GM18519 (cell line): ENCODE measurements at regions not wholly inside any gene's neighbourhood (a gene's known extent, or its start where the extent isn't known, plus 50 kb on each side); places are given as distances from the start of the nearest gene placed in this dataset.
"Not testable (repeated sequence)": the region's sequence is repeated elsewhere in the genome, so short reads cannot be mapped to it uniquely, and the experiment has no call there.

Experiments used
- ATAC-seq: cut with Tn5 transposase; IDR thresholded peaks from one replicate; pipeline ENCODE4 v1.9.1; 2021; ENCODE audit warnings: mild to moderate bottlenecking, moderate library complexity; ENCODE audit not compliant: unreplicated experiment, low FRiP score

DNA sequence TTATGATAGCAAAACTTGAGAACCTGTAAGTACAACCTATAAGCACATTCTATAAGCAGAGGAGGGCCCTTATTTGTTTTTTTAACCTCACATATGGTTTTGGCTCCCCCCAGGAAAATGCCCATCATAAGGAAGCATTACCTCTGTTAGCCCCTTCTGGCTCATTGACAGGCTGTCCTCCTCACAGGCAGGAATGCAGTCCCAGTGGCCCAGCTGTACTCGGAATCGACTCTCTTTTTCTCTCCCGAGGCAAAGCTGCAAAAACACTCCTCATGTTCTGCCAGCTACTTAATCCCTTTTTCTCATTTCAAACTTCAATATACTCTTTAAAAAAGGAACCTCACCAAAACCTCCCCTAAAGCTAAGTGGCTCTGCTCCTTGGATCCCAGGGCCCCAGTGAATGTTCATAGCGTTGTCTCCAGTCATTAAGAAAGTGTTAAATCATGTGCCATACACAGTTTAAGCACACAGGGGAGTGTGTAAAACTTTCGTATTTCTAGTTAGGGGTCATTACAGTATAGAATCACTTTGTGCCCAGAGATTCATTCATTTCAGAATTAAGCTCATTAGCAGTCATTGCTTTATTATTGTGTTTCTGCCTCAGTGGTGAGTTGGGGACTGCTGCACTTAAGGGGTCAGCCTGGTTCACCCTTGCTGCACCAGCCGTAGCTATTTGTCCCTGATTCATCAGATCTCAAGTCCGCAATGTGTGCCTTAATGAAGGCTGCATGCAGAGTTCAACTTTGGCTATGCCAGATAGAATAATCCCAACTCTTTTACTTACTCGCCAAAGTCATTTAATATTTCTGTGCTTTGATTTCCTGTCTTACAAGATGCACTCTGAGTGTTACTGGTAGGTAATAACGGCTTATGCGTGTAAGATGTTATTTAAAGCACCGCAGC lies 57.6 kb downstream of the JRKL start:
- no peak for ATAC-seq

DNA sequence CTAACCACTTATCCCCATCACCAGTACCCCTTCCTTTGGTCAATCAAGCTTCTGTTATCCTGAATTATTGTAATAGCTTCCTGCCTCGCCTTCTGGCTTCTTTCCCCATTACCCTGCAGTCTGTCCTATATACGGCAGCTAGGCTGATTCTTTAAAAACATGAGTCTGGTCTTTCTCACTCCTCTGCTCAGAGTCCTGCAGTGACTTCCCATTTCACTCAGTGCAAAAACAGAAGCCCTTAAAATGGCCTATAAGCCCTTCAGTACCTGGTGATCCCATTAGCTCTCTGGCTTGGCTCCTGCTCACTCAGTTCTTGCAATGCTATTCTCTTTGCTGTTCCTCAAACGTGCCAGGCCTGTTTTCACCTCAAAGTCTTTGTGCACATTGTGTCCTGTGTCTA lies 58.4 kb downstream of the JRKL start:
- no peak for ATAC-seq

DNA sequence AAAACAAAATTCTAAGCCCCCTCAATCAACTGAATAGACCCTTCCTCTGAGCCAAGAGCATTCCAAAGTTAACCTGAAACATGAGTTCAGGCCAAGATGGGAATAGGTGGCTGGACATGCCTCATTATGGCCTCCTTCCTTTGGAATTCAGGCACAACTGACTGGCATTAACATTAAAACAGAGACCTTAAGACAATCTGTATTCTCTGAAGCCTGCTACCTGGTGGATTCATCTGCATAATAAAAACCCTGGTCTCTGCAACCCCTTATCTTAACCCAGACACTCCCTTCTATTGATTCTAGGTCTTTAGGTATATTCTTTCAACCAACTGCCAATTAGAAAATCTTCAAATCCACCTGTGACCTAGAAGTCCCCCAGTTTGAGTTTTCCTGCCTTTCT lies 66.3 kb downstream of the JRKL start:
- no peak for ATAC-seq

DNA sequence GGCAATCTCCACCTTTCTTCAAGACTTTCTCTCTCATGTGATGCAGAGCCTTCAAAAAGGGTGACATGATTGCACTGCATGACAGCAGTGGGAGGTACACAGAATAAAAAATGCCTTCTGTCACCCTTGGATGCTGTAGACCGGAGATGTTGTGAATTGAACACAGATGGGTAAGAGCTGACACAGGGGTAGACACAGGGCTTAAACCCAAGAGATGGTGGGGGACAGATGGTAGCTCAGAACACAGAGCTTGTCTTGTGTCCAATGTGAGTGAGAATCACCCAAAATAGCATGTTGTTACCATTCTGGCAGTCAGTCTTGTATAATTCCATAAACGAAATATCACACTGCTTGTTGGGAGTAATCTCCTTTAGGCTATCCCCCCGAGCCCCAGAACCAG lies 69.9 kb downstream of the JRKL start:
- ATAC-seq = no peak

DNA sequence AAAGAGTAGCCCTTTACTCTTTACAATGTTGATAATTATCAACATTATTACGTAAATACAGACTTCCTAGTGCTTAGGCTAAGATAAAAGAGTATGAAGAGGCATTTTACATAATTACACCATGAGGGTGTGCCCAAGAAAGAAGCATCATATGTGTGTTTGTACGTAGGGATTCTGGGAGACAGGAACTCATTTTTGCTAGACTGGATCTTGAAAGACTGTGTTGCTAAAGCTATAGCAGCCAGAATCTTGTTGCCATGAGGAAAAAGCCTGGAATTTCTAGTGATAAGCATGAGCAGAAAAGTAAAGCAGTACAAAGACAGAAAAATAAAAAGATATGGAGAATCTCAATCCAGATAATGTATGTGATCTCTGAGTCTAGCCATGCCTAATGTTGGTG lies 72.1 kb downstream of the JRKL start:
- ATAC-seq = no peak

DNA sequence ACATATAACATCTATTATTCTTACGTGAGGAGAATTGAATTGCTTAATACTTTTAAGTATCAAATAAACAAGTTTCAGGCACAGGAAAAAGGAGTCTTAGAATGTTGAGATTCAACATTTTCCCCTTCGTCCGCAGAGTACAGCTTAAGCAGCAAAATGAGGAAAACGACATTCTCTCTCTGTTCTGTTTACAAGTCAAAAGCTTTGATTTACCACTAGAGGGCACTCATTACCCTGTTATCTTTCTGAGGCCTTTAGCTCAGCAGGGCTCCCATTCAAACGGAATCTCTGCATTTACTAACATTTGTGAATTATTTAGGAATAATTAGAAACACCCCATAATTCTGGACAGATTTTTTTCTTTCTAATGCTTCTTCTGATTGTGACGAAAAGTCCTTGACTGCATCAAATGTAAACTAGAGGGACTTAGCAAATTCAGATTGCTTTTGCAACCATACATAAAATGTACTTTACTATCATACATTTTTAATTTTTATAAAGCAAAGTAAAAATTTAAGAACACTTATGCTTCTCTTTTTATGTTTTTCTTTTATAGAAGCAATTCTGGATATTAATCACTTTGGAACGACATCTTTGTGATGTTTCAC lies 75.0 kb downstream of the JRKL start:
- ATAC-seq = peak; percentile 79

DNA sequence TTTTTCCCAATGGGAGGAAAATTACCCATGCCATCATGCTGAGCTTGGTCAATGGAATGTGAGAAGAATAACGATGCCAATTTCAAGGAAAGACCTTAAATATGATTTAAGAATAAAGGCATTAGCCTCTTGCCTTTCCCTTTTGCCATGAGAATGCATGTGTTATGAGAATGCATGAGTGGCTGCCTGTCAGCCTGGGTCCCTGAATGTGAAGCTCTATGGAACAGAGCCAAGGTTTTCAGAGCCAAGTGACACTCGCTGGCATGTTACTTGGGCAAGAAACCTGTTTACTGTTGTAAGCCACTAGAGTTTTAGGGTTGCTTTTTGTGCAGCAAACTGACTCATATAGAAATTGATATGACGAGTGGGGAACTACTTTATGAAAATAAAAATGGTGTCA lies 75.7 kb downstream of the JRKL start:
- ATAC-seq = no peak

DNA sequence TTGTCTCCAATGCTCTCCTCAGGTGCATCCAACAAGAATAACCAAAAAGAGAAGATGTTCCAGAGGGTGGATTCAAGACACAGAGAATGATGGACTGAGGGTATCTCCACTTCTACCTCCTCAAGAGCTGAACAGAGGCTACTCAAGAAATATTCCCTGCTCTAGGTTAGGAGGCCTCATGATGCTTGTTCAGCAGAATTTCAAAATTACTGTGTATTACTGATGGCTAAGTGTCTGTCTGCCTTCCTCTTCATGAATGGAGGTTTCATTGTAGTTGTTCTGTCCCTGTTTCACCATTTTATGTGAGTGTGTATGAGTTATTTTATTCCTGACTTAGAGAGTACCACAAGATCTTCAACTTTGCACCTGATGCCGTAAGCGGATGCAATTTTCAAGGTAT lies 76.8 kb downstream of the JRKL start:
- ATAC-seq = no peak

DNA sequence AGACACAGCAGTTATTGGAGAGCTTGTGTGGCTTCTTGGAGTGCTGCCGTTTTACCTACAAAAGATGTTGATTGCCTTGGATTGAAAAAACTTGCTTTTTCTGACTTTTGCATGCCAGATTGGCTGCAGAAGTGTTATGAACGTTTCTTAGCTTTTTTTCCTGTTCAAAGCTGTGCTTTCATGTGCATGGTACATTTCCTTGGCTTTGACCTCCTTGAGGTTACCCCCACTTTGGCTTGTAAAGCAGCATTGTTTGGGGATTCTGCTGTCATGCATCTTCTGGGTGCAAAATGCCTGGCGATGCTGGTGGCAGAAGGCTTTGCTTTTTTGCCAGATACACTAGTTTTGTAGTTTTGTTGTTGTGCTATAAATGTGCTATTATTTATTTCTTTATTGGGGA lies 80.0 kb downstream of the JRKL start:
- ATAC-seq = no peak

DNA sequence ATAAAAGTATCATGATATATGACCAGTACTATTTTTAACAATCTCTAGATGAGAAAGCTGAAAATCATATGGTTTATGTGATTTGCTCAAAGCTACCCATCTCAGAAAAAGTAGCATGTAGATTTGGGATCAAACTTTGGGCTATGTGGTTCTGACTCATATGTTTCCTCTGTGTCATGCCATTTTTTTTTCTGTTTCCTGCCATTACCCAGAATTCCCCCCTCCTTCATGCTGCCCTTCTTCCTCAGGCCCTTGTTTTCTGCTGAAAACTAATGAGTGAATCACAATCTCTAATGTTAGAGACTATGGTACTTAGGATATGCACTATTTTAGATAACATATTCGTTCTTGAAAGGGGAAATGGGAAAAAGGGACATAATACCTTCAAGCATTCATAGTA lies 80.7 kb downstream of the JRKL start:
- ATAC-seq = no peak

DNA sequence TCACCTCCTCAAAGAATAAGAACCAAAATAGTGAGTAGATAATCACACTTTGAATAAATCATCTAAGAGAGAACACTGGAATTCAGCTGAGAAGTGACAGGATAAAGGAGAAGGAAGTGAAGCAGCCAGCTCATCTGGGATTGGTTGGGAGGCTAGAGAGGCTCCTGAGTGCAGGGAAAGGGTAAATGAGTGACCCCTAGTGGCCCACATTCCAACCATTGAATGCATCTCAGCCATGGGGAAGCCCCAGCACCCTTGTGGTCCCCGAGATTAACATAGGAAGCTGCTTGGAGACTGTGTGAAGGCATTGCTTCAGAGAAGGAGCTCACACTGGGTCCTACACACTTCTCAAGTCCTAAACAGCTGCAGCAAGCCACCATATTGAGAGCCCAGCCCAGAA lies 82.3 kb downstream of the JRKL start:
- peak; percentile 54 for ATAC-seq

DNA sequence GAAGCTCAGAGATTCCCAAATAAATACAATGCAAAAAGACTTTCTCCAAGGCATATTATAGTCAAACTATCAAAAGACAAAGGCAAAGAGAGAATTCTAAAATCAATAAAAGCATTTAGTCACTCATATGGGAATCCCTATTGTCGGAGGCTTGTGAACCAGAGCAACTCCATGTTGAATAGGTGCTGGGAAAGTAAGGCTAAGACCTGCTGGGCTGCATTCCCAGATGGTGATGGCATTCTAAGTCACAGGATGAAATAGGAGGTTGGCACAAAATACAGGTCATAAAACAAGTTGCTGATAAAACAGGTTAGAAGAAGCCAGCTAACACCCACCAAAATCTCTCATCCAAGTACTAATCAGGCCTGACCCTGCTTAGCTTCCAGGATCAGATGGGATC lies 84.5 kb downstream of the JRKL start:
- ATAC-seq = no peak

DNA sequence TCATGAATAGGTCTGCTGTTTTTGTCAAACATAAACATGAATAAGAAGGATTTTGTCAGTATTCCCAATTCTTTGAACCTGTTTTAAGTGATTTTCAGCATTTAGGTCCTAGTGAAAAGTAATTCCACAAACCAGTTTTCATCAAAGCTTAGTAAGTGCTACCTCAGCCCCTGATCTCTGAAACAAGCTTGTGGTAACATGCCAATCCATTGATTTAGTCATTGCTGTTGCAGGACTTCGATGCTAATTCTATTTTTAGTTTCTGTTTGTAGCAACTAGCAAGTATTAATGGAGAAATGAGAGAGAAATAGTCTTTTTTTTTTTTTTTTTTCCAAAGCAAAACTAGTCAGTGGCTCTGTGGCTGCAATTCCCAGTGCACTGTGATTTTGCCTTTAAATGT lies 91.4 kb downstream of the JRKL start:
- no peak for ATAC-seq

DNA sequence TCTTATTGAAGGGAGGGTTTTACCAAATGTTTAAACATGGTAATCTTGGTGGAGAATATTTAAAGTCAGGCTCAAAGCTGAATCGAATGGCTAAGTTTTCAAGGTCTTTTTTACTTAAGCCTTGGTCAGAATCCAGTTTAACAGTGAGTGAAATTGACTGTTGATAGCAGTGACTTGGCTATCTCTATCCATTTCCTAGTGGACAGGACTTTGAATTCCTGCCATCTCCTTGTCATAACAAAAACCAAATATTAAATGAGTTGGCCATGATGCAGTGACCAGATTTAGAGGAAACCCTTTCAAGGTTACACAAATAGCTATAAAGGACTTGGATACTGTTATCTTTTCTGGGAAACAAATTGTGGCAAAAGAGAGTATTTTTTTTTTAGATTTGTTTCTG lies 92.0 kb downstream of the JRKL start:
- ATAC-seq = no peak

DNA sequence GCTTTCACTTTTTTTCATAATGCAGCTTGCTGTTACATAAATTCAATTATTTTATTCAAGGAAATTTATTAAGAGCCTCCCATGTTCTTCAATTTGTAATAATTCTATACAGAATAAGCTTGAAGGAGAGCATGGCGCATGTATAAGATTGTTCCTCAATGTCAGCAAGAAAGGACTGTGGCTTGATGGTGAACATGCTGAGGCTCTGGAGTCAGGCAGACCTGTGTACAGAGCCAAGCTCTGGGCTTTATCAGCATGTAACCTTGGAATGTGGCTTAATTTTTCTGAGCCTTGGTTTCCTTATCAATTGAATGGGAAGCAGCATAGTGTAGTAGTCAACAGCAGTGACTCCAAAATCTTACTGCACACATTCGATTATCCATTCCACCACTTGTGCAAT lies 92.4 kb downstream of the JRKL start:
- ATAC-seq = no peak

DNA sequence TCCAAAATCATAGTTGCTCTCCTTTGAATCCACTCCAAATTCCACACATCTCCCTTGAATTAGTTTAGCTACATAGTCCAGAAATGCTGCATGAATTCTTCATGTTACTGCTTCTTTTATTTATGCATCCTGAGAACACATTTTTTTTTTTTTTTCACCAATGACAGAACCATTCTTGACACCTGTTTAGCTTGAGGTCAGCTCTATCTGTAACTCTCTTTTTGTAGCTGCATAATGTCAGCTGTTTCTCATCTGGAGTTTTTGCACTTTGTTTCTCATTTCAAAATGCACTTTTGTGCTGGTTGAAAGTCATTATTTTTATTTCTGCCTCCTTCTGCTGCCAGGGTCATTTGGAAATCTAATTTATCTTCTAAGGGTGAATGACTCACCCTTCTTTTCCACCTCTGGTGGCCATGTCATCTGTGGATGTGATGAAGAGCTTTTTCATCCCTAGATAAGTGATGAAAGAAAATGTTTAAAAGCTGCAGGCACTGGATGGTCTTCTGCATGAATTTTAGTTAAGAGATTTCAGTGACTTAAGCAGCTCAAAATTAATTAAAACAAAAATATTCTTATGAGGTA lies 93.7 kb downstream of the JRKL start:
- no peak for ATAC-seq

DNA sequence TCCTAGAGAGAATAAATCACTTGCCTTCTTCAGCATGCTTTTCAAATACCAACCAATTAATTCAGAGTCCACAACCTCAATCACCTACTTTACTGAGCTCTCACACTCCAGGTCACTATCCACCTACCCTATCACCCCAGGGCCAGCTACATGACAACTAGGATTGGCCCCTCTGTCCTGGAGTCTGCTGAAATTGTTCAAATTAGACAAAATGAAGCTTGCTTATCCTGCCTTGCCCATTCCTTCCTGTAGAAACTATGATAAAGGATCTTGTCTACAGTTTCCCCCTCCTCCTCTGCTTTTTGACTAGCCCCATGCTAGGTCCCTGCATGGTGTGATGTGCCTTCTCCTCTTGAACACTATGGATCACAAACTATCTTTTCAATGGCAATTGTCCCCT lies 94.5 kb downstream of the JRKL start:
- ATAC-seq = no peak

DNA sequence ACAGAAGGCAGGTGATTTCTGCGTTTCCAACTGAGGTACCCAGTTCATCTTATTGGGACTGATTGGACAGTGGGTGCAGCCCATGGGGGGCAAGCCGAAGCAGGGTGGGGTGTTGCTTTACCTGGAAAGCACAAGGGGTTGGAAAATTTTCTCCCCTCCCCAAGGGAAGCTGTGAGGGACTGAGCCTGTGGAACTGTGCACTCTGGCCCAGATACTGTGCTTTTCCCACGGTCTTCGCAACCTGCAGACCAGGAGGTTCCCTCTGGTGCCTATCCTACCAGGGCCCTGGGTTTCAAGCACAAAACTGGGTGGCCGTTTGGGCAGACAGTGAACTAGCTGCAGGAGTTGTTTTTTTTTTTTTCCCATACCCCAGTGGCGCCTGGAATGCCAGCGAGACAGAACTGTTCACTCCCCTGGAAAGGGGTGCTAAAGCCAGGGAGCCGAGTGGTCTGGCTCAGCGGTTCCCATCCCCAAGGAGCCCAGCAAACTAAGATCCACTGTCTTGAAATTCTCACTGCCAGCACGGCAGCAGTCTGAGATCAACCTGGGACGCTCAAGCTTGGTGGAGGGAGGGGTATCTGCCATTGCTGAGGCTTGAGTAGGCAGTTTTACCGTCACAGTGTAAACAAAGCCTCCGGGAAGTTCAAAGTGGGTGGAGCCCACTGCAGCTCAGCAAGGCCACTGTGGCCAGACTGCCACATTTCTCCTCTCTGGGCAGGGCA lies 97.2 kb downstream of the JRKL start:
- ATAC-seq = no peak

DNA sequence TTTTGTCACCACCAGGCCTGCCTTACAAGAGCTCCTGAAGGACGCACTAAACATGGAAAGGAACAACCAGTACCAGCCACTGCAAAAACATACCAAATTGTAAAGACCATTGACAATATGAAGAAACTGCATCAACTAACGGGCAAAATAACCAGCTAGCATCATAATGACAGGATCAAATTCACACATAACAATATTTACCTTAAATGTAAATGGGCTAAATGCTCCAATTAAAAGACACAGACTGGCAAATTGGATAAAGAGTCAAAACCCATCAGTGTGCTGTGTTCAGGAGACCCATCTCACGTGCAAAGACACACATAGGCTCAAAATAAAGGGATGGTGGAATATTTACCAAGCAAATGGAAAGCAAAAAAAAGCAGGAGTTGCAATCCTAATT lies 99.1 kb downstream of the JRKL start:
- ATAC-seq = not testable (repeated sequence)

DNA sequence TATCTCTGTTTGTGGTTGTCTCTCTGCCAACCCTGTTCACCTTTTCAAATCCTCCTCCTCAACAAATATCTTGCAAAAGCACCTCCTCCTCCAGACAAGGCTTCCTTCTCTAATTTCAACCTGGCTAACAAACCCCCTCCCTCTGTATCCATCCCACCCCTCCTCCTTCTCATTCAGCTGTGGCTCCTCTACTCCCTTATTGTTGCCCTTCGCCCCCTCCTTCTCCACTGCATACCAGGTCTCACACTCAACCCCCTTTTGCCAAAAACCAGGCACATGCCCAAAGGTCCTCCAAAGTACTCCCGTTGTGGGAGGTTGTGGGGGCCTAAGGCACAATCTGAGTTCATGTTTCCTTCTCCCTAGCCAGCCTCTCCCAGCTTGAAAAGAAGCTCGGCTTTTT lies 110.6 kb downstream of the JRKL start:
- ATAC-seq = no peak

DNA sequence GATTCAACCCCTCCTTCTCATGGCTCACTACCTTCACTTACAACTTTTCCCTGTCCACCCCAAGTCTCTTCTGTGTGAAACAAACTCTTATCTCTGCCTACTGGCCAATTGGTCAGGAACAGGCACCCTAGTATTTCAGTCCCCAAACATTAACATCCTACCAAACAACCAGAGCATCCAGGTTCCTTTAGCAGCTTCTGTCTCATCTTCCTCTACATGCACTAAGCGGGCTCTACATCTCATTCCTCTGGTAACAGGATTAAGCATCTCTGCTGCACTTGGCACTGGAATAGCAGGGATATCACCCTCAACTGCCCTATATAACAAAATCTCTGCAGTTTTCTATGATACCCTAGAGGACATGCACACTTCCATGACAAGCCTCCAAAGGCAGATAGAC lies 116.2 kb downstream of the JRKL start:
- ATAC-seq = no peak
